ENCODE measurements at regions not wholly inside any gene's neighbourhood (a gene's known extent, or its start where the extent isn't known, plus 50 kb on each side); places are given as distances from the start of the nearest gene placed in this dataset.
"Not testable (repeated sequence)": the region's sequence is repeated elsewhere in the genome, so short reads cannot be mapped to it uniquely, and the experiment has no call there.

DNA sequence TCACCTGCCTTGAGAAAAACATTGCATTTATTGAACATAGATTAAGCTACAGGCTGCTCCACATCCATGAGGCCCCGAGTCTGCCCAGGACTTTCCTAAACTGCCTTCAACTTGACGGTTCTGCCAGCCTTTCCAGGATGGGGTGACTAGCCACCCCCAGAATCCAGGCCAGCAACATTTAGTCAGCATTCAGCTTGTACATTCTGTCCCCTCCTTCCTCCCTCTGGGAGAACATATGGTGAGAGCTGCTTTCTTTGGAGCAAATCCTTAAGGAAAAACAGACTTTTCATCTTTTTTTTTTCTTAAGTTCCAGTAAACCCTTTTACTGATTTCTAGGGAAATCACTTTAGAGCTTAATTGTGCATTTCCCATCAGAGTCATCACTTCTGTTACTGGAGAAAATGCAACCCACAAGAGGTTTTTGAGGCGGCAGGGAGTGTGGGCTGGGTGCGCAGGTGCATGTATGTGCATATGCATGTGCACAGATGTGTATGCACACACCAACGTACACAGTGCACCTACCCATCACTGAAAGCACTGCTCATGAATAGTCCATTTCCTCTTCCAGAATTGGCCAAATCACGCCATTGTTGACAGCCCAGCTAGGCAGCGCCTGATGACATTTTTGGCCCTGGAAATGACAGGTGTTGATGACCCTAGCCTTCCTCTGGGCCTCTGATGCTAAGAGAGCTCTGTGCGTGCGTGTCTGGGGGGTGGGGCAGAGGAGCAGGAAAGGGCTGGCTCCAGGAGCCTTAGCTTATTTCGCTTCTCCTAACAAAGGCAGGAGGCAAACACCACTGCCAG, 145.6 kb downstream of the HSD17B3 start:
- FAIRE-seq (no peak), DNase-seq (ENCODE audit: low spot score) (no peak)

DNA sequence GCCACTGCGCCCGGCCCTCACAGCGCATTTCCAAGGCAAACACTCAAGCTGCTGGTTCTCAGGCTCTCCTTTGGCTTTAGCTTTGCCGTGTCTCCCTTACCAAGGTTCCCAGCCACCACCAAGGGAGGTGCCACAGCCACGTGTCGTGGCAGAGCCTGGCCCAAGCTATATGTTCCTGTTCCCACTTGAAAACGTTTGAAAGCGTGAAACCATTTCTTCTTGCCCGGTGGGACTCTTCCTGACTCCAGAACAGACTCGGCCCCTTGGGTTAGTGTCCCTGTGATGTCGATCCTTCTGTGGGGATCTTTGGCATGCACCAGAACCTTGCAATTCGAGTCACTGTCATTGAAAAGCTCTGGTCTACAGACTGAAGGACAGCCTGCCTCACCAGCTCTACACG, 147.9 kb downstream of the HSD17B3 start:
- DNase-seq (ENCODE audit: low spot score) (no peak), FAIRE-seq (no peak)

DNA sequence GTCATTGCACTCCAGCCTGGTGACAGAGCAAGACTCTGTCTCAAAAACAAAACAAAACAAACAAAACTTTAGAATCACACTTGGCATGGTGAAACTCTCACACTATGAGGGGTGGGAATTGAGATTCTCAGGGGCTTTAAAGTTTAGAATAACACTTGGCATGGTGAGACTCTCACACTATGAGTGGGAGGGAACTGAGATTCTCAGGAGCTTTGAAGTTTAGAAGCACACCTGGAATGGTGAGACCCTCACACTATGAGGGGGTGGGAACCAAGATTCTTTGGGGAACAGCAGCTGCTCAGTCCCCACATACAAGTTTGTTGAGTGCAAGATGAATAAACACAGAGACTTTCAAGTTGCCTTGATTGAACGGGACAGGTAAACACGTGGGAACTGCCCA, 149.4 kb downstream of the HSD17B3 start:
- no peak for FAIRE-seq

DNA sequence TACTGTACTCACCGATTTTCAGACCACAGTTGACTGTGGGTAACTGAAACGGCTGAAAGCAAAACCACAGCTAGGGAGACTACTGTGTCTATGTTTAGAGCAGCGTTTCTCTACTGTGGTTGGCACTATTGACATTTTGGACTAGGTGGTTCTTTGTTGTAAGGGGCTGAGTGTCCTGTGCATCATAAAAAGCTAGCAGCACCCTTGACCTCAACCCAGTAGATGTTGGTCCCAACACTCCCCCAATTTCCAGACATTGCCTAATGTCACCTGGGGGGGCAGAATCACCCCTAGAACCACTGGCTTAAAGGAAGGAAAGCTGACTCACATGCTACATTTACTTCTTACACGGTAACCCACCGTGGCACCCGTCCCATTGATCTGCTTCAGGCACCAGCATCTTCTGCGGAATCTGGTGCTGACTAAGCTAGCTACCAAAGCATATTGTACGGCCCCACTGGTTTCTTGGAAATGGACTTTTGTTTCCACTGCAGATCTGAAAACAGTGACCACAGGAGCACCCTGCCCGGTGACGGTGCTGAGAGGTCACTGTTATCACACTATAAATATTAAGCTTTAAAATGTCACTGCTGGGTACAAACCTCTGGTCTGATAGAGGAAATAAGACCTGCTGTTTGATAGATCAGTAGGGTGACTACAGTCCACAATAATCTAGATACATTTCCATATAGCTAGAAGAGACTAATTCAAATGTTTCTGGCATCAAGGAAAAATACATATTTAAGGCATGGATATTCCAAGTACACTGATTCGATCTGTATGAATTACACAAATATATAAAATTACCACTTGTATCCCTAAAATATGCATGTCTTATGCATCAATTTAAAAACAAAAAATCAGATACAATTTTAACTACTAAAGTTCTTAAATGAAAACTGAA, 151.4 kb downstream of the HSD17B3 start:
- FAIRE-seq: no peak
- no peak for DNase-seq (ENCODE audit: low spot score)

More for the DNA sequence above, 149.4 kb downstream of the HSD17B3 start:
- no peak for DNase-seq (ENCODE audit: low spot score)

DNA sequence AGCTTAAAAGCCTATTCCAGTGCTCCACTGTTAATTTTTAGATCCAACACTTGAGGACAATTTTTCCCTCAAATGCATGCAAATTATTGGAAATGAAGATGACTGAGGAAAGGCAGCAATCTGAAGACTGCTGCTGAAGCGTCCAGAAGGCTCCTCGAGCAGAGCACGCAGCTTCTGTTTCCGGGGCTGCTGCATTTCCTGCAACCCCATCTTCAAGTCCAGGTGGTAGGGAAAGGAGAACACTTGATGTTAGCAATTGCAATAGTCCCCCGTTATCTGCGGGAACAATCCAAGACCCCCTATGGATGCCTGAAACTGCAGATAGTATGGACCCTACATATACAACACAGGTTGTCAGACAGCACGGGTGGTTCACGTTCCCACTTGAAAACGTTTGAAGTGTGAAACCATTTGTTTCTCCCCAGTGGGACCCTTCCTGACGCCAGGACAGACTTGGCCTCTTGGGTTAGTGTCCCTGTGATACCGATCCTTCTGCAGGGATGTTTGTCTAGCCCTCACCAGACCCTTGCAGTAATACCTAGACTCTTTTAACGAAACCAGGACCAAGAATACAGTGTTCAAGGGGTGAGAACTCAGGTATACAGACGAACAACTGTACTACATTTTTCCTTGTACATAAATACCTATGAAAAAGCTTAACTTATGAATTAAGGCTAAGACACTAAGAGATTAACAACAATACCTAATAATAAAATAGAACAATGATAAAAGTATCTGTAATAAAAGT, 152.3 kb downstream of the HSD17B3 start:
- no peak for FAIRE-seq
- no peak for DNase-seq (ENCODE audit: low spot score)

DNA sequence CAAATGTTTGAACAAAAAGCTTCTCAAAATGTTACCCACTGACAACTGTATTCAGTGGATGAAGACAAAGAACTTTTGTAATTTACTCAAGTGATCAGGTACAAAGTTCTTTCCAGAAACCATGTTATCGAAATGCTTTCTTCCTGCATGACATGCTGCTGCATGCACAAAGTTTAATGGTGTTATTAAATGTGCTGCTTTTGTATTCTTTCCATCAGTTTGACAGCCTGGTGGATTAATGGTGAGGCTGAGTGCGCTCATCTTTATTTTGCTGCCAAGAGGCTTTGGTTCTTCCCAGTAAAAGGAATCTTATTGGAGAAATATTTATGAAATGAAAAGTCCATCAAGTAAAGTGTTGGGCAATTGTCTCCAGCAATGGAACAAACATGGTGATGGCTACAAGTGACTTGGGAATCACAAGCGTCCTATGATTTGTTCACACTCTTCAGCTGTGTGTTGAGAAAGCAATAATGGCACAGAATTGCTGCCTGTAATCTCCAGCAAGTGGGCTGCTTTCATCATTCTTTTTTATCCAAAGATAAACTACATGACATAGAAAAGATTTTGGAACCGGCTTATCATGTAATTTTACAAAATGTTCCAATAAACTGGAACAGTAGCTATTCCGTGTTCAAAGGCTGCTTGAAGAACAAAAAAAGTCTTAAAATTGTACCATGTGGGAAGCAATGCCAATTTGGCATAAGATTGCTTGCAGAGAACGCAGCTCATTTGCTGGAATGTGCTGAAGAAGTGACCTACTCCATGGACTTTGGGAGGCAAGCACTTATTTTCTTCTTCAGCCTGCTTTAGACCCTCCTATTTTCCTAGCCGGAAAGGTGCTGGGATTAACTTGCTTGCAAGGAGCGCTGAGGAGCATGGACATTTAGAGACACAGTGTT, 153.1 kb downstream of the HSD17B3 start:
- no peak for DNase-seq (ENCODE audit: low spot score)
- FAIRE-seq: no peak

DNA sequence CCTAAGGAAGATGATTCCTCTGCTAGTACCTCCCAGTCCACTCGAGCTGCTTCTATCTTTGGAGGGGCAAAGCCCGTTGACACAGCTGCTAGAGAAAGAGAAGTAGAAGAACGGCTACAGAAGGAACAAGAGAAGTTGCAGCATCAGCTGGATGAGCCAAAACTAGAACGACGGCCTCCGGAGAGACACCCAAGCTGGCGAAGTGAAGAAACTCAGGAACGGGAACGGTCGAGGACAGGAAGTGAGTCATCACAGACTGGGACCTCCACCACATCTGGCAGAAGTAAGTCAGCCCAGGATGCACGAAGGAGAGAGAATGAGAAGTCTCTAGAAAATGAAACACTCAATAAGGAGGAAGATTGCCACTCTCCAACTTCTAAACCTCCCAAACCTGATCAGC, 154.9 kb downstream of the HSD17B3 start:
- not testable (repeated sequence) for FAIRE-seq

DNA sequence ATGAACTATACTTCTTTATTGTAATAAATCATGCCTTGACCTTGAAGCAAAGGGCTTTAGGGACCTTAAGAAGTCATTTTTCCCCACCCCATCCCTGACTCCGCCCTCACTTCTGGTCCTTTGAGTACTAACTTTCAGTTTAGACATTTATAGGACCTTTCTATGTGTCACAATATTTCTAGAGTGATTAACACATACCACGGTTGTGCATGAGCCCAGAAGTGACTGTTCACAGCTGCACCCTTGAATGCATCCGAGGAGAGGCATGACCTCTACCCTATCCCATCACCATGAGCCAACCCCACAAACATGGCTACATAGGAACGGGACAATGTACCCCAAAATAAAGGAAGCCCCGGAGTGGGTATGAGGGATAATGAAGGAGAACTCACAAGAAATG, 160.3 kb downstream of the HSD17B3 start:
- no peak for DNase-seq (ENCODE audit: low spot score)
- no peak for FAIRE-seq

More for the DNA sequence above, 154.9 kb downstream of the HSD17B3 start:
- DNase-seq (ENCODE audit: low spot score): not testable (repeated sequence)

DNA sequence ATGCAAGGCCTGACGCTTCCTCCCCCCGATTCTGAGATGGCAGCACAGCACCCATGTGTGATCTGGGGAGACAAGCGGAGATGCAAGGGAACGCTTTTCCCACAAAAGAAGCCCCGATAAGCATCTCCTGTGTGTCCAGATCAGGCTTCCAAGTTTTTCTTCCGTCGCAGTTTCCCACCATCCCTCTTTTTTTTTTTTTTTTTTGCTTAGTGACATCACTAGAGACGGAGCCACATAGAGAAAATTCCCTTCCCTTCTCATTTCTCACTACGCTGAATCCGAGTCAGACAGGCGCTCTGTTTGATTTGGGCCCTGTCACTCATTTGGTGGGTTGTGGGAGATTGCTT, 160.9 kb downstream of the HSD17B3 start:
- FAIRE-seq (no peak), DNase-seq (ENCODE audit: low spot score) (no peak)

DNA sequence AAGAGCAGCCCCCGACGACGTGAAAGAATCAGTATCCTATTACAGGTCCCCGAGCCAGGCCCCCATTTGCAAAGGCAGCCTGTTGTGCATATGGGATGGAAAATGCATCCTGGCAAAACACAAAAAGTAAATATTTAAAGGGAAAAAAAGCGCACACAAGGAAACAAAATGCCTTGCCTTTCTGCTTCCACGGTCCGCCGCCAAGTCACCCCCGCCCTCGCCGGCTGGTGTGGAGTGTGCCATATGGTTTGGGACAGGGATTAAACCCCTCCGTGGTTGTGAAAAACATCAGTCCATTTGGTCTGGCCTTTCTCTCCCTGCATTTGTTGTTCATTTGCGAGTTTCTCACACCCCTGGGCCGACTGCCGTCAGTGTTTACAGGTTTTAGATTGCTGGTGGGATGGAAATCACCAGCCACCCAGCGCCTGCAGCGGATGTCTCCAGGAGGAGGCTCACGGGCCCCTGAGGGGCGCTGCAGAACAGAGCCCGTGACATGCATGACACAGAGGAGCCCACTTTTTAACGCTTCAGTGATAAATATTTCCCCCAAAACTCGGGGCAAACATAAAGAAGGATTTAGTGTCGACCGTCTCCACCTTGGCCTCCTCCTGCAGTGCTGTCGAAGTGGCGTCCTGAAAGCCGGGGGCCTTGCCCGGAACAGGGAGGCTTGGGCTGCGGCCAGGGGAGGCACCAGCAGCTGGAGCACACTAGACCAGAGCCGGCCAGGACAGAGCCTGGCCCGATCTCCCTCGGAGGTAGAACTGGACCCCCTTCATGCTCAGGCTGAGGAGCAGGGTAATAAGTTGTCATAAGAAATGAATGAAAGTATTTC, 161.5 kb downstream of the HSD17B3 start:
- no peak for DNase-seq (ENCODE audit: low spot score)
- no peak for FAIRE-seq

DNA sequence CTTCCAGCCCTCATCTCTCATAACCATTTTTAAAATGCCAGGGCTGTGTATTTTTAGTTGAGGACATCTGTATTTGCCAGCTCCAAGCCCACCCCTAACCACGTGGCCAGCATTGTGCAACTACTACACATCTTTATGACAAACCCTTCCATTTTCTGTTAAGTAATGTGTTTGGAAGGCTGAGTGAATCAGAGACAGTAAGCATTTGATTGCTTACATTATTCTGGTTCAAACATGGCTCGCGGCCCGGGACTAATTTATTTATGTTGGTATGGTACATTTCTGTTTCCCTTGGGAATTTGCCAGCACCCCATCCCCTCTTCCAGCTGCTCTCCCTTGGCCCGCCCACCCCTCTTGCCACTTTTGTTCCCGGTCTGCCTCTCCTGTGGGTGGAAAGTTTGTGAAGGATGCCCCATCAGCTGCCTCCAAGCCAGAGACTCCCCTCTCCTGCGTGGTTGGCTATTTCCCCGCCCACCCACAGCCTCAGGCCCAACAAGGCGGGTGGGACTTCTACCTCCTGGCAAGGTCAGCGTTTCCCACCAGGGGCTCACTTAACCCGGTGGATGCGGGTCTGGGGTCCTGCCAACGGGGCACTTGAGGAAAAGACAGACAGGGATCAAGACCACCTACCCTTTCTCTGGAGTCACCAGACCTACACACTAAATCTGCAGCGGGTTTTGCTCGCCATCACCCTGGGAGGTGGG, 162.2 kb downstream of the HSD17B3 start:
- no peak for FAIRE-seq
- no peak for DNase-seq (ENCODE audit: low spot score)

DNA sequence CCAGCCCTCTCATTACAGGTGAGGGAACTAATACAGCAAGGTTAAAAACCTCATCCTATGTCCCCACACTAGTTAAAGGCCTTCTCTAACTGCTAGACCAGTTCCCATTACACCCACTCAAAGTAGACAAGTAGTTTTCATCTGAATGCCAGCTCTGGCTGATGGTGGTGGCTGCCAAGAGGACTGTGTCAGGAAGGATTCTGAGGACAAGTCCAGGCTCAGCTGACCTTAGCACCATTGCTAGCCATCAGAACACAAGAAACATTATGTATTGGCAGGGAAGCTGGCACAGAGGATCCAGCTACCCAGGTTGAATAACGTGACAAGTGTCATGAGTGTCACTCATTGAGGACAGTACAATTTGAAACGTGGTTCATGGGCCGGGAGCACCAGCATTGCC, 163.4 kb downstream of the HSD17B3 start:
- no peak for FAIRE-seq
- no peak for DNase-seq (ENCODE audit: low spot score)

DNA sequence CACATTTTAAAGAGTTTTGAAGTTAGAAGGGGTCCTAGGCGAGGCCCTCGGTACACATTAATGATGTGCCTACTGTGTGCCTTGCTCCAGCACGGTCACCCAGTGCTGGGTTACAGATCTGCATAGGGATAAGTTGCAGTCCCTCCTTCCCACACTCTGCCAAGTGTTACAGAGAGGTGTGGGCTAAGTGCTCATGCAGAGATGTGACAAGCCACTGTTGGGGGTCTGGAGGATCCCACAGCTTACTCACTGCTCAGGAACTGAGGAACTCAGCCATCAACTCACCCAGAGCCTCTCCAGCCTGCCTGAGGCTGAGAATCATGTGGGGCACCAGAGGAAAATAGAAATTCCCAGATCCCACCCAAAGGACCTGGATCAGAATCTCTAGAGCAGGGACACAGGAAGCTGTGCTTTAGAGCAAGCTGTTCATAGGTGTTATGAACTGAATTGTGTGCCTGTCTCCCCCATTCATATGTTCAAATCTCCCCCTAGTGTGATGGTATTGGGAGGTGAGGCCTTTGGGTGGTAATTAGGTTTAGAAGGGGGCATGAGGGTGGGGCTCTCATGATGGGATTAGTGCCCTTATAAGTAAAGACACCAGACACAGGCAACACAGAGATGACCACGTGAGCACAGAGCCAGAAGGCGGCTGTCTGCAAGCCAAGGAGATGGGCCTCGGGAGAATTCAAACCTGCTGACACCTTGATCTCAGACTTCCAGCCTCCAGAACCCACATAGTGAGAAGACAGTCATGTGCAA, 164.1 kb downstream of the HSD17B3 start:
- FAIRE-seq (no peak), DNase-seq (ENCODE audit: low spot score) (no peak)

DNA sequence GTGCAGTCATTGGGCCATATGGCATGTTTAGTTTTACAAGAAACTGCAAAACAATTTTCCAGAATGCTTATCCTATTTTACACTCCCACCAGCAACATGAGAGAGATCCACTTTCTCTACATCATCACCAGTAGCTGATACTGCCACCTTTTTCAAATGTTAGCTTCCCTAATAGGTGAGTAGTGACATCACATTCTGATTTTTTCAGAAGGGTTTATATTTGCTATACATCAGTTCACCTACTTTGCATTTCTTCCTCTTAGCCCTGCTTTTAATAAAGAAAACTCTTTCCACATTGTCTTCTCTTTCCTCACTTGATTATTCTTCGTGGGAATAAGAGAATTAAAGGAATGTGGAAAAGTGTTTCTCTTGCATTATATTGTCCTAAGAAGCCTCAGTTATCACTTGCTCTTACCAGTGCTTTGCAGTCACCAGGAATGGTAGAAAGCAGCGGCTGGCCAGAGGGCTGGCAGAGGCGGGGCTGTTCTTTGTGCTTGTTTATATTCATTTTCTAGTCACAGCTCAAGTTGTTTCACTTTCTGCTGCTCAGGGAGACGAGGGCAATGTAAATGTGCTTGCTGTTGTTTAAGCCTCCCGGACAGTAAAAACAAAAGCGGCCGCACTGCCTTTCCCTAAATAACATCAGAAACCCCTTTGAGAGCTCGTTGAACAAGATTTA, 164.8 kb downstream of the HSD17B3 start:
- no peak for DNase-seq (ENCODE audit: low spot score)
- no peak for FAIRE-seq

DNA sequence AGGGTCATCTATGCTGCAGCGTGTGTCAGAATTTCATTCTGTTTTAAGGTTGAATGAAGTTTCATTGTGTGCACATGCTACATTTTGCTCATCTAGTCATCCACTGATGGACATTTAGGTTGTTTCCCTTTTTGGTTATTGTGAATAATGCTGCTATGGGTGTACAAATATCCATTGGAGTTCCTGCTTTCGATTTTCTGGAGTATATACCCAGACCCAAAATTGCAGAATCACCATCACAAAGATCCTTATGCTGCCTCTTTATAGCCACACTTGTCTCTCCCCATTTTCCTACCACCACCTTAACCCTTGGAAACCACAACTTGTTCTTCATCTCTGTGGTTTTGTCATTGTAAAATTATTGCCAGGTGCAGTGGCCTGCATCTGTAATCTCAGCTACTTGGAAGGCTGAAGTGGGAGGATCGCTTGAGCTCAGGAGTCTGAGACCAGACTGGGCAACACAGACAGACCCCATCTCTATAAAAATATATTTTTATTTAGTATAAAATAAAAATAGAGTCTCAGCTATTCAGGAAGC, 166.2 kb downstream of the HSD17B3 start:
- FAIRE-seq: no peak
- DNase-seq (ENCODE audit: low spot score): no peak

DNA sequence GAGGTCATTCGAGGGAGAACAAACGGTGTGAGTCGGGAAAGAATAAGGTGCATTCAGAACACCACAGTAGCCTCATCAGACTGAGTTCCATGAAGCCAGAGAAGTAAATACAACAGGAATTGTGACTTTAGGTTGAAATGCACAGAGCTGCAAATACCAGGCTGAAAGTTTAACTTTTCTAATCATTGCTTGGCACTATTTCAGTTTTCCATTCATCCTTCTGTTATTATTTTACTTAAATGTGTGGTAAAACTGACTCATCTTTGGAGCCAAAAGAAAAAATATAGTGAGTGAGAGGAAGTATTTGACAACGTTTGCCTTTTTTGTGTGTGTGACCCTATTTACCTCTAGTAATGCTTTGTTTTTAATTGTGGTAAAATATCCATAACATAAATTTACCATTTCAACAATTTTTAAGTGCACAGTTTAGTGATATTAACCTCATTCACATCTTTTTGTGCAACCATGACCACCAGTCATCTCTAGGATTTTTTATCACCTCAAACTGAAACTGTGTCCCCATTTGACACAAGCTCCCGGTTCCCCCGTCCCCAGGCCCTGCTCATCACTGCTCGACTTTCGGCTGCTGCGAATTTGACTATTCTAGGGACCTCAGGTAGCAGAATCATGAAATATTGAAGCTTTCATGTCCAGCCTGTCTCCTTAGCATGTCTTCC, 166.8 kb downstream of the HSD17B3 start:
- DNase-seq (ENCODE audit: low spot score) (no peak), FAIRE-seq (no peak)

Data from RCC 7860 (cell line).